Neural cell (in vitro differentiated cells): ENCODE measurements at regions not wholly inside any gene's neighbourhood (a gene's known extent, or its start where the extent isn't known, plus 50 kb on each side); places are given as distances from the start of the nearest gene placed in this dataset.

Experiments used
- H2AFZ ChIP-seq: fragments of 200-600, 300-800 bp; sonication (generic), shearing (Covaris generic); 2 replicates; pipeline ENCODE4 v1.6.0; 2014; ENCODE audit warnings: low read depth, mild to moderate bottlenecking, antibody characterized with exemption, low read length, moderate library complexity
- H3F3A ChIP-seq: fragments of 200-600 bp; shearing (Covaris generic); 2 replicates; pipeline ENCODE4 v1.6.1; 2016; ENCODE audit warnings: mild to moderate bottlenecking, moderate library complexity, mixed read lengths, antibody characterized with exemption, low read length; ENCODE audit not compliant: insufficient read depth, poor library complexity, severe bottlenecking
- H3K27ac ChIP-seq: fragments of 200-600, 300-800 bp; sonication (generic), shearing (Covaris generic); 2 replicates; pipeline ENCODE4 v1.5.1; 2014; ENCODE audit warnings: mild to moderate bottlenecking, low read length, moderate library complexity
- H3K27me3 ChIP-seq: fragments of 300-800, 200-600 bp; sonication (generic), shearing (Covaris generic); 2 replicates; pipeline ENCODE4 v1.6.0; 2014; ENCODE audit warnings: mild to moderate bottlenecking, low read depth, low read length, moderate library complexity; ENCODE audit not compliant: insufficient read depth
- H3K36me3 ChIP-seq: fragments of 300-800, 200-600 bp; sonication (generic), shearing (Covaris generic); 2 replicates; pipeline ENCODE4 v1.5.1; 2014; ENCODE audit warnings: mild to moderate bottlenecking, antibody characterized with exemption, low read length, moderate library complexity; ENCODE audit not compliant: insufficient read depth
- H3K4me2 ChIP-seq: fragments of 300-800, 200-600 bp; sonication (generic), shearing (Covaris generic); 2 replicates; pipeline ENCODE4 v1.6.0; 2014; ENCODE audit warnings: mild to moderate bottlenecking, low read length
- H3K4me3 ChIP-seq: fragments of 300-800, 200-600 bp; sonication (generic), shearing (Covaris generic); 2 replicates; pipeline ENCODE4 v1.5.1; 2014; ENCODE audit warnings: mild to moderate bottlenecking, low read length, moderate library complexity
- H3K79me2 ChIP-seq: fragments of 200-600 bp; shearing (Covaris generic); replicated peaks from 2 replicates; pipeline ENCODE4 v1.6.0; 2014; ENCODE audit warnings: mild to moderate bottlenecking, low read length, moderate library complexity; ENCODE audit not compliant: insufficient read depth
- H3K9ac ChIP-seq: fragments of 300-800, 200-600 bp; sonication (generic), shearing (Covaris generic); 2 replicates; pipeline ENCODE4 v1.6.1; 2016; ENCODE audit warnings: mild to moderate bottlenecking, low read length, mixed read lengths
- H3K9me2 ChIP-seq: fragments of 200-600 bp; shearing (Covaris generic); 2 replicates; pipeline ENCODE4 v1.6.1; 2016; ENCODE audit warnings: mild to moderate bottlenecking, low read length, mixed read lengths; ENCODE audit not compliant: insufficient read depth
- H3K9me3 ChIP-seq: fragments of 200-600, 300-800 bp; sonication (generic), shearing (Covaris generic); 2 replicates; pipeline ENCODE4 v1.6.1; 2016; ENCODE audit warnings: mild to moderate bottlenecking, mixed run types, low read length, moderate library complexity, mixed read lengths
- H4K20me1 ChIP-seq: fragments of 200-600 bp; shearing (Covaris generic); 2 replicates; pipeline ENCODE4 v1.6.1; 2016; ENCODE audit warnings: mild to moderate bottlenecking, mixed run types; ENCODE audit not compliant: insufficient read depth
- CTCF ChIP-seq: fragments of 450-650 bp; IDR thresholded peaks from 2 replicates; pipeline ENCODE4 v1.5.1; 2014; ENCODE audit warnings: antibody characterized with exemption, mild to moderate bottlenecking, moderate library complexity; ENCODE audit not compliant: poor library complexity, severe bottlenecking
- EP300 ChIP-seq: fragments of 450-650 bp; conservative IDR thresholded peaks from 2 replicates; pipeline ENCODE4 v1.6.1; 2014; ENCODE audit warnings: antibody characterized with exemption, mild to moderate bottlenecking, moderate library complexity; ENCODE audit not compliant: poor library complexity, severe bottlenecking
- EZH2 ChIP-seq: fragments of 200-600, 300-800 bp; shearing (Covaris generic), sonication (generic); IDR thresholded peaks from 2 replicates; pipeline ENCODE4 v1.6.1; 2014; ENCODE audit warnings: antibody characterized with exemption, low read length, borderline replicate concordance, mild to moderate bottlenecking; ENCODE audit not compliant: insufficient read depth, poor library complexity, severe bottlenecking
- MXI1 ChIP-seq: fragments of 450-650 bp; conservative IDR thresholded peaks from 2 replicates; pipeline ENCODE4 v1.6.1; 2014; ENCODE audit warnings: antibody characterized with exemption, mild to moderate bottlenecking; ENCODE audit not compliant: poor library complexity, severe bottlenecking
- POLR2AphosphoS5 ChIP-seq: IDR thresholded peaks from 2 replicates; pipeline ENCODE4 v1.6.1; 2012
- RAD21 ChIP-seq: fragments of 450-650 bp; conservative IDR thresholded peaks from 2 replicates; pipeline ENCODE4 v1.6.1; 2014; ENCODE audit warnings: antibody characterized with exemption, mild to moderate bottlenecking, moderate library complexity
- REST ChIP-seq: IDR thresholded peaks from 2 replicates; pipeline ENCODE4 v1.6.1; 2012; ENCODE audit warnings: borderline replicate concordance
- SMC3 ChIP-seq: fragments of 450-650 bp; conservative IDR thresholded peaks from 2 replicates; pipeline ENCODE4 v1.6.1; 2014; ENCODE audit warnings: antibody characterized with exemption, mild to moderate bottlenecking, moderate library complexity; ENCODE audit not compliant: poor library complexity
- TAF1 ChIP-seq: IDR thresholded peaks from 2 replicates; pipeline ENCODE4 v1.6.1; 2012; ENCODE audit warnings: low read depth

GRCh38 chr9:107731115-107731762 lies 241.7 kb upstream of the KLF4 start:
- no peak overlapping the region for H3K27ac ChIP-seq
- H3K36me3 ChIP-seq, result no peaks in the 10 kb centered on the region
- H3K9ac ChIP-seq, result no peak overlapping the region
- no peaks in the 10 kb centered on the region for H3K27me3 ChIP-seq
- H4K20me1 ChIP-seq, result no peaks in the 10 kb centered on the region
- H3K9me3 ChIP-seq, result no peaks in the 10 kb centered on the region
- no peaks in the 10 kb centered on the region for H3F3A ChIP-seq
- H3K4me2 ChIP-seq, result no peak overlapping the region
- H2AFZ ChIP-seq, result no peak overlapping the region
- TF ChIP-seq RAD21 (no peak), EP300 (no peak), CTCF (no peak), SMC3 (no peak), POLR2AphosphoS5 (no peak), EZH2 (no peak), MXI1 (no peak), TAF1 (no peak), REST (no peak)
- H3K4me3 ChIP-seq, result no peak overlapping the region
- no peaks in the 10 kb centered on the region for H3K9me2 ChIP-seq
- no peaks in the 10 kb centered on the region for H3K79me2 ChIP-seq

- Histone ChIP-seq H3K4me2 (no peak overlapping the region), H3K9ac (no peak overlapping the region), H3K27ac (no peak overlapping the region), H3K27me3 (no peaks in the 10 kb centered on the region), H4K20me1 (no peaks in the 10 kb centered on the region), H3K79me2 (no peaks in the 10 kb centered on the region), H2AFZ (no peak overlapping the region), H3K9me3 (no peaks in the 10 kb centered on the region), H3K9me2 (no peaks in the 10 kb centered on the region), H3F3A (no peaks in the 10 kb centered on the region), H3K4me3 (no peak overlapping the region), H3K36me3 (no peaks in the 10 kb centered on the region)
- no peak for TF ChIP-seq TAF1
- no peak for TF ChIP-seq SMC3
- TF ChIP-seq REST, result no peak
- no peak for TF ChIP-seq CTCF
Measured at GRCh38 chr9:107730666-107731065, 241.1 kb upstream of the KLF4 start.
